ENCODE measurements at regions not wholly inside any gene's neighbourhood (a gene's known extent, or its start where the extent isn't known, plus 50 kb on each side); places are given as distances from the start of the nearest gene placed in this dataset.

- Histone ChIP-seq H3K9me1 (replicated peaks; ENCODE audit: control insufficient read depth, extremely low read depth, insufficient read depth, low read length) (no peaks in the 10 kb centered on the region), H3K27me3 (ENCODE audit: control insufficient read depth in 2 of 2, insufficient read depth in 2 of 2, low read length in 2 of 2) (no peaks in the 10 kb centered on the region), H3K36me3 (ENCODE audit: control insufficient read depth in 2 of 2, extremely low read depth in 1 of 2, insufficient read depth in 2 of 2, low read length in 2 of 2) (no peaks in the 10 kb centered on the region), H3K79me2 (ENCODE audit: control insufficient read depth, insufficient read depth, low read length) (no peaks in the 10 kb centered on the region), H2AFZ (ENCODE audit: low read depth, low read length) (no peak overlapping the region), H3K9ac (replicated peaks; ENCODE audit: extremely low read depth, insufficient read depth, low read length) (no peak overlapping the region), H4K20me1 (replicated peaks; ENCODE audit: control insufficient read depth, extremely low read depth, insufficient read depth, low read length) (no peaks in the 10 kb centered on the region), H3K4me2 (ENCODE audit: insufficient read depth, low read length) (no peak overlapping the region), H3K9me3 (replicated peaks; ENCODE audit: control insufficient read depth, insufficient read depth, low read length) (no peaks in the 10 kb centered on the region), H3K4me1 (ENCODE audit: control insufficient read depth, extremely low read depth, insufficient read depth, low read length) (no peaks in the 10 kb centered on the region), H3K27ac (ENCODE audit: insufficient read depth, low read depth, low read length) (no peak overlapping the region), H3K4me3 (replicated peaks in 1 of 3; ENCODE audit: insufficient read depth in 1 of 3, low read depth in 1 of 3, low read length in 3 of 3) (no peak overlapping the region)
- BruUV-seq (replicated peaks), result no TSS peak
- DNase-seq (ENCODE audit: low read depth, low spot score), result no peak
- TF ChIP-seq POLR2AphosphoS5 (IDR thresholded peaks at IDR 0.05; ENCODE audit: insufficient read depth, low read depth, low read length) (no peak), JUN (IDR thresholded peaks at IDR 0.05; ENCODE audit: borderline replicate concordance, insufficient read depth, insufficient read length, low read depth) (no peak), GATA2 (IDR thresholded peaks at IDR 0.05; ENCODE audit: insufficient read depth, insufficient read length, low read depth, low read length) (no peak), EZH2 (IDR thresholded peaks at IDR 0.05; ENCODE audit: borderline replicate concordance, low read depth, low read length, severe bottlenecking) (no peak), POLR2A (IDR thresholded peaks at IDR 0.05; ENCODE audit: low read depth, low read length) (no peak), FOS (IDR thresholded peaks at IDR 0.05; ENCODE audit: borderline replicate concordance, insufficient read depth, low read length) (no peak), MAX (IDR thresholded peaks at IDR 0.05; ENCODE audit: insufficient read depth, insufficient read length) (no peak), MYC (IDR thresholded peaks at IDR 0.05; ENCODE audit: low read depth, low read length) (no peak)
- TF ChIP-seq, protein P1, sequence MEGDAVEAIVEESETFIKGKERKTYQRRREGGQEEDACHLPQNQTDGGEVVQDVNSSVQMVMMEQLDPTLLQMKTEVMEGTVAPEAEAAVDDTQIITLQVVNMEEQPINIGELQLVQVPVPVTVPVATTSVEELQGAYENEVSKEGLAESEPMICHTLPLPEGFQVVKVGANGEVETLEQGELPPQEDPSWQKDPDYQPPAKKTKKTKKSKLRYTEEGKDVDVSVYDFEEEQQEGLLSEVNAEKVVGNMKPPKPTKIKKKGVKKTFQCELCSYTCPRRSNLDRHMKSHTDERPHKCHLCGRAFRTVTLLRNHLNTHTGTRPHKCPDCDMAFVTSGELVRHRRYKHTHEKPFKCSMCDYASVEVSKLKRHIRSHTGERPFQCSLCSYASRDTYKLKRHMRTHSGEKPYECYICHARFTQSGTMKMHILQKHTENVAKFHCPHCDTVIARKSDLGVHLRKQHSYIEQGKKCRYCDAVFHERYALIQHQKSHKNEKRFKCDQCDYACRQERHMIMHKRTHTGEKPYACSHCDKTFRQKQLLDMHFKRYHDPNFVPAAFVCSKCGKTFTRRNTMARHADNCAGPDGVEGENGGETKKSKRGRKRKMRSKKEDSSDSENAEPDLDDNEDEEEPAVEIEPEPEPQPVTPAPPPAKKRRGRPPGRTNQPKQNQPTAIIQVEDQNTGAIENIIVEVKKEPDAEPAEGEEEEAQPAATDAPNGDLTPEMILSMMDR (IDR thresholded peaks at IDR 0.05; ENCODE audit: extremely low read depth in 1 of 2, insufficient read depth in 1 of 2, low read depth in 1 of 2, low read length in 2 of 2), result no peak
- POLR2A ChIA-PET, result no interaction called here
- no peak for FAIRE-seq
- intact Hi-C loops (cut with micrococcal nuclease) (no loop called here), dilution Hi-C loops (cut with MboI; ENCODE audit: extremely low pct_ligation_motif_present, low sequenced_read_pairs) (no loop called here)
- CTCF ChIA-PET, result no interaction called here
Observed at GRCh38 chr9:134259708-134260107, 66.5 kb upstream of the RXRA start.

Measured in endothelial cell of umbilical vein (primary cell).